Fibroblast of mammary gland (primary cell): ENCODE measurements at regions not wholly inside any gene's neighbourhood (a gene's known extent, or its start where the extent isn't known, plus 50 kb on each side); places are given as distances from the start of the nearest gene placed in this dataset.

ENCODE experiments used
- DNase-seq: peaks from one replicate; pipeline ENCODE4 v3.0.0-alpha.2; 2010; ENCODE audit warnings: low read depth
- H3K4me3 ChIP-seq: 2 replicates; pipeline ENCODE4 v1.5.1; 2011; ENCODE audit warnings: low read depth, mild to moderate bottlenecking, low read length, moderate library complexity; ENCODE audit not compliant: control insufficient read depth
- CTCF ChIP-seq: conservative IDR thresholded peaks from 2 replicates; pipeline ENCODE4 v1.5.1; 2011; ENCODE audit warnings: low read depth, low read length, inconsistent platforms; ENCODE audit not compliant: control insufficient read depth, insufficient read depth

GRCh38 chr6:90978046-90978445, 391.2 kb upstream of the MAP3K7 start:
- no peak overlapping the region for H3K4me3 ChIP-seq
- no peak for DNase-seq
- TF ChIP-seq CTCF, result no peak

GRCh38 chr6:90977513-90977912, 390.6 kb upstream of the MAP3K7 start:
- no peak overlapping the region for H3K4me3 ChIP-seq
- no peak for DNase-seq
- no peak for TF ChIP-seq CTCF

GRCh38 chr6:90976341-90976740, 389.5 kb upstream of the MAP3K7 start:
- DNase-seq, result no peak
- no peak for TF ChIP-seq CTCF
- no peak overlapping the region for H3K4me3 ChIP-seq

- DNase-seq, result no peak
- no peak for TF ChIP-seq CTCF
These were observed 388.9 kb upstream of the MAP3K7 start for GRCh38 chr6:90975741-90976140.

GRCh38 chr6:90973188-90973587, 386.3 kb upstream of the MAP3K7 start:
- no peak for DNase-seq
- H3K4me3 ChIP-seq, result no peak overlapping the region
- TF ChIP-seq CTCF, result no peak

More at GRCh38 chr6:90975741-90976140, 388.9 kb upstream of the MAP3K7 start:
- no peak overlapping the region for H3K4me3 ChIP-seq

GRCh38 chr6:90970672-90971071, 383.8 kb upstream of the MAP3K7 start:
- DNase-seq, result no peak
- no peak overlapping the region for H3K4me3 ChIP-seq
- no peak for TF ChIP-seq CTCF

- no peak overlapping the region for H3K4me3 ChIP-seq
- no peak for TF ChIP-seq CTCF
- DNase-seq, result no peak
These were observed 380.6 kb upstream of the MAP3K7 start for GRCh38 chr6:90967471-90967870.
